ENCODE measurements at regions not wholly inside any gene's neighbourhood (a gene's known extent, or its start where the extent isn't known, plus 50 kb on each side); places are given as distances from the start of the nearest gene placed in this dataset.
"Not testable (repeated sequence)": the region's sequence is repeated elsewhere in the genome, so short reads cannot be mapped to it uniquely, and the experiment has no call there.

DNA sequence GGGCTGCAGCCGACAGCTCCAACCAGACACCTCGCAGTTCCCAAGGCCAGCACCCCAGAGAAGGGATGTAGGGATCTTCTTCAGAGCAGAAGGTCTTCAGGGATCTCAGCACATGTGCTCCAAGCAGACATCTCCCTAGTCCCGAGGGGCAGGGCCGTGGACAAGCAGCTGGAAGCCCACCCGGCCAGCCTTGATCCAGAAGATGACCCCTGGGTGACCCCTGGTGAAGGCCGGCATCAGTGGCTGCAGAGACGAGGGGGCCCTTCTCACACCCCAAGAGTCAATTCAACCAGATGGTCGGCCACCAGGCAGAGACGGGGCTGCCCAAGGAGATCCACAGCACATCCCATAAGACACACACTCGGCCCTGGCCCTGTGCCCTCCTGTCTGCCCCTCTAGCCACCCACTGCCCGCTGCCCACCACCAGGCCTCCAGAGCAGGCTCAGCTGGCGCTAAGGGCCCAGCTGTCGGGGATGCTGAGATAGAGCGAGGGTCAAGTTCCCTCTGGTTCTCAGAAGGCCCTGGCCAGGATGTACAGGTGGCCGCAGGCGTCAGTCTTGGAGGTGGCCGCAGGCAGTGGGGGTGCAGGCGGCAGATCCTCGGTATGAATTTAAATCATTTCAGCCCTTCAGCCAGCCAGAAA is 168.3 kb downstream of the BRD1 start:
- DNase-seq (ENCODE audit: low spot score), result no peak

DNA sequence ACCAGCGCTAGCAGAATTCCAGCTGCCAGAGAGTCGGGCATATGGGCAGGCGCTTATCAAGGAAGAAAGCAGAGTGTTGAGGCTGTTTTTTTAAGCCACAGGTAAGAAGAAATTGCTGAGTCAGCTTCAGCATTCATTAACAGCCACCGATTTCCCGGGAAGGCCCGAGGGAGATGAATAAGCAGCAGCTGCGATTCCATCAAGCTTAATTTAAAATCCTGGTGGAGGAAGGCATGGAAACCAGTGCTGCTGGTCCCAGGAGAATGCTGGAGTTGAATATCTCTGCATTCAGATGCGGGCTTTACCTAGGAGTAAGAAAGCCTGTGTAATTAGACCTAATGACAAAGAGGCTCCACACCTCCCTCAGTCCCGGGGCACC is 168.8 kb downstream of the BRD1 start:
- no peak for DNase-seq (ENCODE audit: low spot score)

DNA sequence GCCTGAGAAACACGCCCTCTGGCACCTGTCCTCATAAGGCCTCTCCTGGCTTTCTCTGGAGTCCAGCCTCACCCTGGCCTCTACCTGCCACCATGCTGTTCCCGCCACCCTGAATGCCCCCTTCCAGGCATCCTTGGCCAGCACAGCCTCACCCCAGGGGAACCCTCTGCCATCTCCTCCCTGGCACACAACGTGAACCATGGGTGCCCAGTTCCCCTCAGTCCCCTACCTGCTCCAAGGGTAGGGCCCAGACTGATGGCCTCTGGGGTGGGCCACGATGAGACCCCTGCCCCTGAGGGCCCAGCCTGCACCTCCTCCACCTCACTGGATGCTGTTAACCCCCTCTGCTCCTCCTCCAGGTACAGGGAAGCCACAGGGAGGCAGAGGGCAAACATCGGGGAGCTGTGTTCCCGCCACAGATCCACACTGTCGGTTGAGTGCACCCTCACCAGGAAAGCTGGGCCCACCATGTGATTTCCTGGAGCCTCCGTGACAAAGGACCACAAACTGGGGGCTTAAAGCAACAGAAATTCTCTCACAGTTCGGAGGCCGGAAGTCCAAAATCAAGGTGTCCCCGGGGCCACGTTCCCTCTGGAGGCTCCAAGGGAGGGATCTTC is 169.6 kb downstream of the BRD1 start:
- no peak for DNase-seq (ENCODE audit: low spot score)

DNA sequence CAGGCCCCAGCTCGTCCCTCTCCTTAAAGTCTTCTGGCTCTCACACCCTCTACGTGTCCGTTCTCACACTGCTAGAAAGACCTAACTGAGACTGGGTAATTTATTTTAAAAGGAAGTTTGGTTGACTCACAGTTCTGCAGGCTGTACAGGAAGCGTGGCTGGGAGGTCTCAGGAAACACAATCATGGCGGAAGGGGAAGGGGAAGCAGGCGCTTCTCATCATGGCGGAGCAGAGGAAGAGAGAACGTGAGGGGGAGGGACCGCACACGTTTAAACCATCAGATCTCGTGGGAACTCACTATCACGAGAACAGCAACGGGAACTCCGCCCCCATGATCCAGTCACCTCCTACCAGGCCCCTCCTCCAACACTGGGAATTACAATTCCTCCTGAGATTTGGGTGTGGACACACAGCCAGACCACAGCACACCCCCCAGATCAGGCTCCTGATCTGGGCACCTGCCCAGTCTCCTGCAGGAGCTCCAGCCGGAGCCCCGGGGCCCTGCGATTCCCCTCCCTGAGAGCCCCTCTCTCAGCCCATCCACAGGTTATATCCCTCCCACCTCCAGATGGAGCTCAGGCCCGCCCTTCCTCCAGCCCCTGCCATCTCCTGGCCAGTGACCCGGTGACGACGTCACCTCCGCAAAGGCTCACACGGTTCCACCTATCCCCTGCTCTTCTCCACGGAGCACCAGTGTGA is 170.2 kb downstream of the BRD1 start:
- peak; percentile 56 for DNase-seq (ENCODE audit: low spot score)

DNA sequence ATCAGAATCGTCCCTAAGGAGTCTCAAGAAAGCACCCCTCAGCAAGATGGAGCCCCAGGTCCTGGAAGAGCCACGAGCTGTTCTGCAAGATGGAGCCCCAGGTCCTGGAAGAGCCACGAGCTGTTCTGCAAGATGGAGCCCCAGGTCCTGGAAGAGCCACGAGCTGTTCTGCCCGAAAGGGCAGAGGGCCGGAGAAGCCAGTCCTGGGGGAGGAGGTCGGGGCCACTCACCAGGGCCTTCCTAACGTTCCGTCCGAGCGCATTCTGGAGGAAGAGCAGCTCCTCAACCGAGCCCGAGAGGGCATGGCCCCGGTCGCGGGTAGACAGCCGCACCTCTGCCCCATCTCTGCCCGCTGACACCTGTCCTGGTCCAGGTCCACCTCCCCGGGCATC is 170.8 kb downstream of the BRD1 start:
- not testable (repeated sequence) for DNase-seq (ENCODE audit: low spot score)

DNA sequence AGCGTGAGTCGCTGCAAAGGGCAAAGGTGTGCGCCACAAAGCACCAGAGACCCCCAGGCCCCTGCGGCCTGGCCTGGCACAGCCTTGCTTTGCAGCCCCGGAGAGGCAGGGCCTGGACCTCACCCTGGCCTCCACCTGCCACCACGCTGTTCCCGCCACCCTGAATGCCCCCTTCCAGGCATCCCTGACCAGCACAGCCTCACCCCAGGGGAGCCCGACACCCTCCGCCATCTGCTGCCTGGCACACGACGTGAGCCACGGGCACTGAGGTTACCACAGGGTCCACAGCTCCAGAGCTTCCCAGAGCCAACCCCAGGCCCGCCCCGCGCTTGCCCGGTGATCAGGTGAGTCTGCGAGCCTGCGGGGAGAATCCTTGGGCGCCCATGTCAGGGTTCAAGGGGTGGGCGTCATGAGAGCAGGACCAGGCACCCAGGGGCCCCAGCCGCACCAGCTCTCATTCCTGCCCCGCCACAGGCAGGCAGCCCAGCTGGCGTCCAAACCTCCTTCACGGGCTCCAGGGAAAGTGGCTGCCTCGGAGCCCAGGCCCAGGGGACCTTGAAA is 171.3 kb downstream of the BRD1 start:
- no peak for DNase-seq (ENCODE audit: low spot score)

DNA sequence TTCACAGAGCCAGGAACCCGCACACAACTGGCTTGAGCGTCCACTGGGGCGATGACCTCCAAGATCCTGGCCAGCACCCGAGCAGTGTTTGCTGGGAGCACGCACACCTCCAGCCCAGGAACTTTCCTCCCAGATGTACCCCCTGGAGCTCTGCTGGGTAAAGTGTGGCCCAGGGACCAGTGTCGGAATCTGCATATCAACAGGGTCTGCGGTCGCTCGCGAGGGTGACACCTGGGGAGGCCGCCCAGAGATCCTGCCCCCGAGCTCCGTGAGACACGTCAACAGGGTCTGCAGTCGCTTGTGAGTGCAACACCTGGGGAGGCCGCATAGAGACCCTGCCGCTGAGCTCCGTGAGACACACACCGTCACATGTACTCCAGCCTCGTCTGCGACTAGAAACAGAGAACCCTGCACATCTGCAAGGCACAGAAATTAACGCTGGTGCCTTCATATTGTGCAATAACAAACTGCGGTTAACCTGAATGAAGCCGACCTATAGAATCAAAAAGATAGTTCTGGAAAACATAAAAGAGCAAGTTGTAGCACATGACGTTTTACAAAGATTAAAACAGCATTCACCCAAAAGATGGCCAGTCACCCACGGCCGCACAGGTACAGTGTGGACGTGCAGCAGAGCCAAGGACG is 172.4 kb downstream of the BRD1 start:
- no peak for DNase-seq (ENCODE audit: low spot score)

DNA sequence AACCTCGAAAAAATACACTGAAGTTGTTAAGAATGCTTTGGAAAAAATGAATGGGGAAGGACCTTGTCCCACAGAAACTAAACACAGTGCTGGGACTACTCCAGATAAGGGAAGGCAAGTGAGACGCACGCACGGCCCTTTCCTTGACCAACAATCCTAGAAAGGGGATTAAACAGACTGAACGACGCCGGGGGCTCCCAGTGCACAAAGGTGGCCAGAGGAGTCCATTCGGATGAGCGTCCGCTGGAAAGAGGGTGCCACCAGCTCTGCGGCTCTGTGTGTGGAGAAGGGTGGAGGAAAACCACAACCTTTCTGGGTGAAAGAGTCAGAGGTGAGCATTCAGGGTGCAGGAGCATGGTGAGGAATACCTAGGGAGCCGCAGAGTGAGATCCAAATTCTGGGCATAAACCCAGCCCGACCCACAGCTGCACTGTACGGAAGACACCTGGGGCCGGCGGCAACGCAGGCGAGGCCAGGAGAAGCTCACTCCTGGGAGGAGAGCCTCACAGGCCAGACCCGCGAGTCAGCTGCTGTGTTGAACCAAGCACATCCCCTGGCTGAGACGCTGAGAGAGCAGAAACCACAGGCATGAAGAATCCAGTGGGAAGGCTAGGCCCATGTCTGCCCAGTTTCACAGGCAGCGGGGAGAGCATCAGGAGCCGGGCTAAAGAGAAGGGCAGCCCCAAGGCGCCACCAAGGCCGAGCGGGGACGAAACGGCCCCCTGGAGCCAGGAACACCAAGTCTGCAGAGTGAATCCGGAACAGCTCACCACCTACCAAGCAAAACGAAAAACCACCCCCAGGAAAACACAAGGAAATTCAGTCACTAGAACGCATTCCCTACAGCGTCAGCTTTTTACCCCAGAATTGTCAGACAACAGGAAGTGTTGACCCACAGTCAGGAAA is 177.1 kb downstream of the BRD1 start:
- DNase-seq (ENCODE audit: low spot score), result no peak

DNA sequence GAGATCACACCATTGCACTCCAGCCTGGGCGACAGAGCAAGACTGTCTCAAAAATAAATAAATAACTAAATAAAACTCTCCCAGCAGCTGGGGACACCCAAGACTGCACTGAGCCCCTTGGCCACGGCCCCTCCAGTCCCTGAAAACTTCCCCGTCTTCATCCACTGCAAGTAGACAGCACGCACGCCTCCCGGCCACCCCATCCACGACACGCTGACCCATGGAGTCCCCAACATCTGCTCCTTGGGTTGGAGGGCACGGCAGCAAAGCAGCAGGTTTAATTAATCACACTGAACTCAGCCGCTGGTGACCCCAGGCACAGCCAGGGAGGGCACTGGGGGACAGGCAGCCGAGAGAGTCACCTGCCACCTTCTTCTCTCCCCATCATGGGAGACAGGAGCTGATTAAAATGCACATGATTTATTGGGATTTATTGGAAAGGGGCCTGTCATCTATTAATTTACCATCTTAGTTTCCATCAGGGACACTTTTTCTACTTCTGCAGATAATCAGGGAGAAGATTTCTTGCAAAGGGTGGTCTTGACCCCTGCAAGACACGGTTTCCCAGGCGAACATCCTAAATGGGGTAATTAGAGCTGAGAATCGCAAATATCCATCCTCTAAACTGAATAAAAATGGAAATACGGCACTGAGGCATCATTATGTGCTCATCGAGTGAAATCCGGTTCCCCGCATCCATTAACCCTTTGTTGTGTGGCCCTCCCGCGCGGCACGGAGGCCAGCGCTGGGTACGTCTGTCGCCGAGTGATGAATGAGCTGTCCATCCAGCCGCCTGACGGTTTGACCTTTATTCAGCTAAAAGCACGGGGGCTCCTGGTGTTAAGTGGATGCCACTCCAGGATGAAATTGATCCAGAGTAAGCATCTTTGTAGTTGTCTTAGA is 178.3 kb downstream of the BRD1 start:
- DNase-seq (ENCODE audit: low spot score), result no peak

DNA sequence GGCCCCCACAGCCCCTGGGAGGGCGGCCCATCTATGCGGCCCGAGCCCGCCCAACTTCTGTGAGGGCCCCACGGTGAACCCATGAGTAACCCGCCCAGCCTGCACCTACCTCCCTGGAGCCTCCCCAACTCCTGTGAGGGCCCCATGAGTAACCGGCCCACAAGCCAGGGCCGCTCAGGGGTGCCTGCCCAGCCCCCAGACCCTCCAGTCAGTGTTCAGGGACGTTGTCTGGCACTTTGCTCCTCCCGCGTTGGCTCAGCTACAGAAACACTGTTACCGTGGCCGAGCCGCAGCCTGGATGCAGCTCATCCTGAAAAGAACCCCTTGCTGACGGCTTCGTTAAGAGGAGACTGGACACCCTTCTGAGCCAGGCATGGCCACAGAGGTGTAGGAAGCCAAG is 179.6 kb downstream of the BRD1 start:
- DNase-seq (ENCODE audit: low spot score), result no peak

DNA sequence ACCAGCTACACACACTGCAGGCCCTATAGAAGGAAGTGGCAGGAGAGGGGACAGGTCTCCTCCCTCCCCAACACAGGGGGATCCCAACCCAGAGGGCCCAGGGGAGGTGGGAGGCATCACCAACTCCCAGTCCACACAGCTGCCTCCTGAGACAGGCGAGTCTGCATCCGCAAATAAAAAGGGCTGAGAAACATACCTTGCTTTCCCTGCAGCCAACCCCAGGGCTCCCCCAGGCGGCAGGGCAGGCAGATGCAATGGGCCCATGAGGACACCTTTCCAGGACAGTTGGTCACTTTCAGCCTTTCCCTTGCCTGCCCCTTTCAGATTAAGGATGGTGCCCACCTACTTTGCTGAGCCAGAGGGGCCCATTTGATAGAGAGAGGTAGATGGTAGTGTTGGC is 180.0 kb downstream of the BRD1 start:
- no peak for DNase-seq (ENCODE audit: low spot score)

DNA sequence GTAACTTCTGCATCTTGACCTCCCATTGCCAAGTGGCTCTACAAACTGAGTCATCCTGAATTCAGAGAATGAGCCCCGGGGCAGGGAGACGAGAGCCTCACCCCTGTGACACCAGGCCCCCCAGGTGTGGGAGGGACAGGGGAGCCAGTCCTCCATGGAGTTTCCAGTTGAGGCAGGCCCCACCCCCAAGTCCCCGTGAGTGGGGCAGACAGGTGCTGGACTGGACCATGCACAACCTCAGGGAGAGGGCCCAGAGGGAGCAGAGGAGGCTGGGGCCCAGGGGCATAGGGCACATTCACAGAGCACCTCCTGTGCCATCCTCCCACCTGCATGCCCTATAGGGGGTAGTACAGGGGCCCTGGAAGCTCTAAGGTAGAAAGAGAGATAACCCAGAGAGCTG is 180.8 kb downstream of the BRD1 start:
- no peak for DNase-seq (ENCODE audit: low spot score)

DNA sequence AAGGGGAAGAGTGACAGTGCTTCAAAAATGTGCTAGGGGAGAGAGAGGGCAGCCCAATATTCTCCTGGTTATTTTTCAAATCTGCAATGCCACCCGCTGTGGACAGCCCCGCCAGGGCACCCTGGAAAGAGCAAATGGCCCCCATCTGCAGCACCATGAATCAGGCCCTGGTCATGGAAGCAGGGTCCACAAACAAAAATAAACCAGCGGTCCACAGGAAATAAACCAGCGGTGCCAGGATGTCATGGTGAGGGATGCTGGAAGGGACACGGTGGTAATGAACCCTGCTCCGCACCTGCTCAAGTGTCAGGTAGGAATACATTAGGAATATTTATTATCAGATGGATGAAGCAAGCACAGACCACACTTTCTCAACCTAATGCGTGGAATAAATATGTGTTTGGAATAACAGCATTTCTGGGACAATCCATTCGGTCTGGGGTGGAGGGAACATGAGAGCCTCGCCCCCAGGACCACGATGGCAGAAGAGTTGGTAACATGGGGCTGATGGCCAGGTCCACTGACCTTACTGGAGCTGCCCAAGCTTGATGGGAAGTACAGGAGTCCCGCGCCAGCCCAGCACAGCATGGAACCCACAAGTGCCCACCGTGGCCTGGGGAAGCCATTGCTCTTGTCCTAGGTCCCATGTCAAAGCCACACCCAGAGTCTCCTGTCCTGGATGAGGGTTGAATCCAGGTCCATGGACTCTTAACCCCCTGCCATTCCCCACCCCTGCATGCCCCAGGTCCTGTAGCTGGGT is 181.7 kb downstream of the BRD1 start:
- DNase-seq (ENCODE audit: low spot score), result no peak

DNA sequence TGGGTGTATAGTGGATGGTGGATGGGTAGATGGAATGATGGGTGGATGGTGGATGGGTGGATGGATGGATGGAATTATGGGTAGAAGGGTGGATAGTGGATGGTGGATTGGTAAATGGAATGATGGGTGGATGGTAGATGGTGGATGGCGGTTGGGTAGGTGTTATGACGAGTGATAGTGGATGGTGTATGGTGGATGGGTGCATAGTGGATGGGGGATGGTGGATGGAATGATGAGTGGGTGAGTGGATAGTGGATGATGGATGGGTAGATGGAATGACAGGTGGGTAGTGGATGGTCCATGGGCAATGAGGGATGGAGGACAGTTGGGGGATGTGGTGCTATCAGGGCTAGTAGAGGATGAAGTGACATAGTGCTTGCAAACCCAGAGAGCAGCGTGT is 182.4 kb downstream of the BRD1 start:
- DNase-seq (ENCODE audit: low spot score), result no peak

DNA sequence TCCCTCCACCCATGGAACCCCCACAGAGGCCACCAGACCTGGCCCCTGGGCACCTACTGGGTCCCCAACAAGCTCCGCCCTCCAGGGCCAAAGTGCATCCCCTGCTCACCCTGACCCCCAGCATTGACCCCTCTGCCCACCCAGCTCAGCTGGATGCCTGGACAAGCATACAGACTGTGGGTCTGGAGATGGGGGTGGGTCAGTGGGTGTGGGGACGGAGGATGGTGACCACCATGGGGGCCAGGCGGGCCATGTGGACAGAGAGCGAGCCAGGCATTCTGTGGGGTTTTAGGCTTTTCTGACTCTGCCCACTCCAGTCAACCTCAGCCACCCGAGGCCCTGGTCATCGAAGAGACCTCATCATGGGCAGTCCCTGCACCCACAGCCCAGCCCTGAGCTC is 183.7 kb downstream of the BRD1 start:
- no peak for DNase-seq (ENCODE audit: low spot score)

DNA sequence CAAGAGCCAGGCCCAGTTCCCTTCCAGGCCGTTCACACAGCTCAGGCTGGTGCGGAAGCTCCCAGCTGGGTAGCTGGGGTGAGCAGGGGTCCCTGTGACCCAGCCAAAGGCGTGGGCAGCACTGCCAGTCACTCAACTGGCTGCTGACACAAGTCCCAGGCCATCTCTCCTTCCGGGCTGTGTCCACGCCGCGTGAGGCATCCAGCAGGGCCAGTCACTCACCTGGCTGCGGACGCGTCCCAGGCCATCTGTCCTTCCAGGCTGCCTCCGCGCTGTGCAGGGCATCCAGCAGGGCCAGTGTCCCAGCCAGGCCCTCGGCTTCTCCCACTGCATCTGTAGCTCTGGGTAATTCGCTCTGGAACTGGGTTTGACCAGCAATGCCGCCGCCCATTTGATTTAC is 184.2 kb downstream of the BRD1 start:
- no peak for DNase-seq (ENCODE audit: low spot score)

DNA sequence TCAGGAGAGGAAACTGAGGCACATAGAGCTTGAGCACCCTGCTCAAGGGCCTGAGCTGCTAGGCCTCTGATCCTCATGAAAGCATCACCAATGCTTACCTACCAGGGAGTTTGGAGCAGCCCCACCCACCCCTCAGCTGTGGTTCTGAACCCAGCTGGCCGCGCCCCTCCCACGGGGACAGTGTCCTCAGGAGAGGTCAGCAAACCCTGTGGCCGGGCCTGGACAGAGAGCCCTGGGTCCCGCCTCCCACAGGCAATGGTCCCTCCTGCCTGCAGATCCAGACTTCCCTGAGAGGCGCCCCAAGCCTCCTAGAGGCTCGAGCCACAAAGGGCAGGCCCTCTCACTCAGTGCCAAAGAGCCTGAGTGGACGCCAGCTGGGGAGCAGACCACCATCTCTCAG is 184.9 kb downstream of the BRD1 start:
- no peak for DNase-seq (ENCODE audit: low spot score)

DNA sequence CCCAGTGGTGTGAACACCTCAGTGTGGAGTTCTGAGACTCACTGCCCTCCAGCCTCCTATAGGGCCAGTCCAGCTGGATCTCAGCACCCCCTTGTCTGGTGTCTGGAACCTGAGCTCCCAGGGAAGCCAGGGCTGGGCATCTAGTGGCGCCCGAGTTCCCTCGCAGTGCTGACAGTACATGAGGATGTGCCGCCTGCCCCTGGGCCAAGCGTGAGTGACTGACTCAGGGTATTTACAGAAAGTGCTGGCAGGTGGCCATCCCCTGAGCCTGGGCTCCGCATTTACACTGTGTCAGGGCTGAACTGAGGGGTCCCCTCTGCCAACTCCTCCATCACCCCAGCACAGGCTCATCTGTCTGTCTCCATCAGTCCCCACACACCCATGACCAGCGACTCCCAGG is 185.3 kb downstream of the BRD1 start:
- no peak for DNase-seq (ENCODE audit: low spot score)

DNA sequence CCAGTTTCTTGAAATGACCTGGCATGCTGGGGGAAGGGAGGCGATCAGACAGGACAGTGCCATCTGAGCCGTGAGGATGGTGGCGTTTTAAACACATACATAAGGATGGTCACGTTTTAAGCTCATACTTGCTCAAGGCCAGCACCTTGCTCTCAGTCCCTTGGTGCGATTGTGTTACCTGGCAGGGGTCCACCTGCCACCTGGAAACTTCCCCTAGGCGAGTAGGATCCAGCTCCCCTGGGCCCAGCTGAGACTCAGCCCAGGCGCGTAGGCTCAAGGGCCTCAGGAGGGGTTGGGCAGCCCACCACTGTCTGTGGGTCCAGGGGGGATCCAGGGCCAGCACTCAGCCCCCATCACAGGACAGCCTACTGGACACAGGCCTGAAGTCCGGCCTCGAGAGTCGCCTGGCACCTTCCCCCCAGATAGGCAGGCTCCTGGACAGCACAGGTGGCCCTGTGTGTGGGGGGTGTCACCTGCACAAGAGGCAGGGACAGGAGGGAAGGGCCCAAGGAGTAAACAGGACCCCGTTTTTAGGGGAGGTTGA is 185.8 kb downstream of the BRD1 start:
- no peak for DNase-seq (ENCODE audit: low spot score)
